ENCODE measurements at regions not wholly inside any gene's neighbourhood (a gene's known extent, or its start where the extent isn't known, plus 50 kb on each side); places are given as distances from the start of the nearest gene placed in this dataset.

DNA sequence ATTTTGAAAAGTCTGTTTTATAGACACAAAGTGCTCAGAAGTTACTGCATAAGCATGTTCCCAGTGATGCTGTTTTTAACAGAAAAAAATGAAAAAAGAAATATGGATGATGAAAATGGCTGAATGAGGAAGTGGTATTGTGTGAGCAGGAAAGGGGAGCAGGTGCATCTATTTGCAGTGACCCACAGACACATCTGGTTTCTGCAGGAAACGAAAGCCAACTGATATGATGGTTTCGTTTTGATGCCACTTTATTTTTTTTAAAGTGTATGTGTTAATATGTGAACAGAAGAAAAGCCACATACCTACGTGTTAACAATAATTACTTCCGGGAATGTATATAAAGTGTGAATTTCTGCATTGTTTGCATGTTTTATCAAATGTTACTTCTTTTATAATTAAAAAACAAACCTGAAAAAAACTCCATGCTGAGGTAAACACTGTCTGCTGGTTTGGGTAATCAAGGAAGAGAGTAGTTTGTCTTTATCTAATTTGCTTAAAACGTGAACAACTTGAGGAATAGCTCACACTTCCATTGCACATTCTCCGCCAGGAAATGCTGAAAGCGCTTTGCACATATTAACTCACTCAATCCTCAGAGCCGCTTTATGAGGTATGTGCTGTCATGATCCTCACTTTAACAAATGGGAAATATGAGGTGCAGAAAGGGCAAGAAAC lies 1335.9 kb downstream of the TBC1D22A start:
- no peak for DNase-seq

DNA sequence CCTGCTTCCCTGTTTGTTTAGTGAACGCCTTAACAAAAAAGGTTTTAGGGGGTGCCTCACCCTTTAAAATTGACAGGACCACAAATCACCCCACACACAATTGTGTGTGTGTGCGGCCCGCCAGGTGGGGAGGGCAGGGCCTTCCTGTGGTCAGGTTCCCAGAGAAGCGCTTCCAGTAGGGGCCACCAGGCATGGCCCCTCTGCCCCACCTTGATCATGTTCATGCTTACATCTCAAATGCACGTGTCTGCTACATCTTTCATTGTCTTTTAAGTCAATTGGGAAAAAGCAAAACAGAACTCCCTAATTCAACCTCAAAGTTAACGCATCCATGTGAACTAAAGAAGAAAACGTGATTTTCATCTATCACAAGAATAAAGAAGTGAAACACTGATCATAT lies 1335.3 kb downstream of the TBC1D22A start:
- no peak for DNase-seq

DNA sequence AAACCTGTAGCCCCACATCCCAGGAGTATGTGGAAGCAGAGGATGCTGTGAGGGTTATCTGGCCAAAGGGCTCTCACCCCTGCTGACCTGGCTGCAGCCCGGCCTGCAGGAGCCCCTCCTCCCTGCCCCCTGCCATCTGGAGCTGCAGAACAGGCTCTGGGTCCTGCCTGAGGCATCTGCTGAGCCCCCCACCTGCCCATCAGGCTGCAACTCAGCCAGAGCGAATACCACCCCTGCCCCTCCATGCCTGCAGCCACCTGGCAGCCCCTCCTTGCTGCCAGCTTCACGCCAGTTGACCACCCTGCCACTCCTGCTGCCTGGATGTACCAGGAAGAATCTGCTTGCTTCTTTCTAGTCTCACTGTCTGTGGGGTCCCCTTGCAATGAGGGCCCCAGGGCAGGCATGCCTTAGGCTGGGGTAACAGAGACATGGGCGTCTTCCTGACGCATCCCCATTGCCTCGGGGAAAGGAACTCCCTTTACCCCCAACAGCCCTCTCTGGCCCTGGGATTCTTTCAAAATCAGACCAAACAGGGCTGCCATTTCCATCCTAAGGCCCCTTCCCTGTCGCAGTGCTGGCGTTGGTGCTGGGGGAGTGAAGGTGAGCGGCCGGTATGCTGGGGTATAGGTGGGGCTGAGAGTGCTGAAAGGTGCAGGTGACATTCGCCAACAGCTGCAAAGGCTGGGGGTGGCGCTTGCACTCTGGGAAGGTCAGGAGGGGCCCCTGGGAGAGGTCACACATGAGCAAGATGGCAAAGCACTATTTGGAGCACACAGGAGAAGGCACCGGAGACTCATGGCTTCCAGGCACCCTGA lies 1334.6 kb downstream of the TBC1D22A start:
- DNase-seq, result no peak

DNA sequence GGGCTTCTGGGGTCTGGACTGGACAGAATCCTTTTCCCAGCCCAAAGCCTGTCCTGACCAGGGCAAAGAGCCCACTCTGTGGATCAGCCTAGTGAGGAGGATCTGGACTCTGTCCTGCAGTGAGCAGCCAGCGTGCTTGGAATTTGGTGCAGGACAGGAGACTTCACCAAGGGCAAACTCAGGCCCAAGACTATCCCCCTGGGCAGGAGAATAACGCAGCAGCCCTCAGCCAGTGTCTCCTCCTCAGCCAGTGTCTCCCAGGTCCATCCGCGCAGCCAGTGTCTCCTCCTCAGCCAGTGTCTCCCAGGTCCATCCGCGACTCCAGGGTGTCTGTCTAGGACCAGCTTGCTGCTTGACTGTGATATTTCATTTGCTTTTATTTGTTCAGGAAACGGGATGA lies 1334.0 kb downstream of the TBC1D22A start:
- no peak for DNase-seq

DNA sequence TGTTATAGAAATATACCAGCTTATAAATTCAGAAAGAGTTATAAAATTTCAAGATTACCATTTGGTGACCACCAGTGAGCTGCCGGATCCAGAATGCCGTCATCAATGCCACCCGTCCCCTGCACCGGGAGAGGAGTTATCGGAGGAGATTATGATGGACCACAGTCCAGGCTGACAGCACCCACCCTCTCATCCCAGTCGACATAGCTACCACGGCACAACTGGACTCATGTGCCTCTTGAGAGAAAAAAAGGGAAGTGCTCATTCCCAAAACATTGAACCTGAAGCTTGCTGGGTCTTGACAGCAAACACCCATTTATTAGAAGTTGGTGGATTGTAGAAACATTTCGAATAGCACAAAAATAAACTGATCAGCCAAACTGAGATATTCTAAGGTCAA lies 1331.5 kb downstream of the TBC1D22A start:
- no peak for DNase-seq

DNA sequence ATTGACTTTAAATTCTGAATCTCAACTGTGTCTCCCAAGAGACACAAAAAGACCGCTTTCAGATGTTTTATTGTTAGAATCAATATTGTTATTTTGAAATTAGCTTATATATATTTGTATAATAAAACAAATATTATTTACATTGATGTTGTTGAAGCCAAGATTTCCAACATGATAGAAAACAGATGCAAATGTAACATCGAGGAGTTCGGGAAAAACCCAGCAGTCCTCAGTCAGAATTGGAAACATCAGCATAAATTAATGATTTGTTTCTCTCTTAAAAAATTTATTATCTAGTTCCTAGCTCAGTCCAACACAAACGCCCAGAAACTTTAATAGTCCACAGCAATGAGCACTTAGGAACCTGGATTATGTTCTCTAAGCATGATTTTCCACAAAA lies 1330.4 kb downstream of the TBC1D22A start:
- no peak for DNase-seq

DNA sequence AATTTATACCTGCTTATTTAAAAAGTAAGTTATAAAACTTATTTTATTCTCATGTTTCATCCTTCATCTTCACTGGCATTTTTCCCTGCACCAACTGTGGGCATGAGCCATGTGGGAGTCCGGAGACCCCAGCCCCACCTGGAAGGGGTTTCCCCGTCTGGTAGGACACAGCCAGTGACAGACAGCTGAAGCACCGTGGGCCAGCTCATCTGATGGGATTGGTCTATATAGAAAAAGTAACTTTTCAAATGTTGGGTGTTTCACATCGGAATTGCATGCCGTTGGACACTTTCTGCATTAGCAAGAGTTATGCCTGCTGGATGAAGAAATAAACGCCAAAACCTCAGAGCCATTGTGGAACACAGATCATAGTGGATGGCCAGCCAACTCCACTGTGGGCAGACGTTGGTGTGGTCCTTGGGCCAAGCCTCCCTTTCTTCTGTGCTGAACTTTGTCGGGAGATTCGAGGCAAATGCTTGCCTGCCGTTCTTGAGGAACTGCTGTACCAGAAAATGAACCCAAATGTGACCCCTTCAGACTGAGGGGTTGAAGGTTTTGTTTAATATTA lies 1329.3 kb downstream of the TBC1D22A start:
- no peak for DNase-seq

DNA sequence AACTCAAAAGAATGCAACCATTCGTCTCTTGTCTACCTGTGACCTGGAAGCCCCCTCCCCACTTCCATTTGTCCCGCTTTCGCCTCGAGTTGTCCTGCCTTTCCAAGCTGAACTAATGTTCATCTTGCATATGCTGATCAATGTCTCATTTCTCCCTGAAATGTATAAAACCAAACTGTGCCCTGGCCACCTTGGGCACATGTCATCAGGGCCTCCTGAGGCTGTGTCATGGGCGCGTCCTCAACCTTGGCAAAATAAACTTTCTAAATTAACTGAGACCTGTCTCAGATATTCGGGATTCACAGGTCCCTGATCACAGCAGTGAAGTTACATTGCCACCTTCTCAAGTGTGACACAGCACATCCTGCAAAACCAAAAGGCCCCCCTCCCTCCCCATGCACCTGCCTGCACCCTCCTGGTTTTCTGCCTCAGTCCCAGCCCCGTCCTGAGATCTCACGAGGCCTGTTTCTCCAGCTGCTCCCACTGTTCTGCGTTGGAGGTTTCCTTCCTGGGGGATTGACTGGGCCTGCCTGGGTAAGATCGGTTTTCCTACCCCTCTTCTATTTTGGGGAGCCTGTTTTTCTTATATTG lies 1328.7 kb downstream of the TBC1D22A start:
- DNase-seq, result no peak

DNA sequence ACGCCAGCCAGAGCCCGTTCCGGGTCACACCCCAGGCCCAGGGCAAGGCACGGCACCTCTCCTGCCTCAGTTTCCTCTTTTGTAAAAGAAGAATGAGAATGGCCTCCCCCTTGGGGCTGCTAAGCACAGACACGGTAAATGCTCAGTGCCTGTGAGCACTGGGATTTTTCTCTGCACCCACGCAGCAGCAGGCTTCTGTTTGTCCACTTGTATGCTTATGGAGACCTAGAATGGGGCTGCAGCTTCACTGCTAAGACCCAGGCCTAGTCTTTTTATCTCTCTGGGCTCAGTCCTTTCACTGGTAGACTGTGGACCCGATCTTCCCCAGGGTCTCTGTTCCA lies 1327.9 kb downstream of the TBC1D22A start:
- no peak for DNase-seq

DNA sequence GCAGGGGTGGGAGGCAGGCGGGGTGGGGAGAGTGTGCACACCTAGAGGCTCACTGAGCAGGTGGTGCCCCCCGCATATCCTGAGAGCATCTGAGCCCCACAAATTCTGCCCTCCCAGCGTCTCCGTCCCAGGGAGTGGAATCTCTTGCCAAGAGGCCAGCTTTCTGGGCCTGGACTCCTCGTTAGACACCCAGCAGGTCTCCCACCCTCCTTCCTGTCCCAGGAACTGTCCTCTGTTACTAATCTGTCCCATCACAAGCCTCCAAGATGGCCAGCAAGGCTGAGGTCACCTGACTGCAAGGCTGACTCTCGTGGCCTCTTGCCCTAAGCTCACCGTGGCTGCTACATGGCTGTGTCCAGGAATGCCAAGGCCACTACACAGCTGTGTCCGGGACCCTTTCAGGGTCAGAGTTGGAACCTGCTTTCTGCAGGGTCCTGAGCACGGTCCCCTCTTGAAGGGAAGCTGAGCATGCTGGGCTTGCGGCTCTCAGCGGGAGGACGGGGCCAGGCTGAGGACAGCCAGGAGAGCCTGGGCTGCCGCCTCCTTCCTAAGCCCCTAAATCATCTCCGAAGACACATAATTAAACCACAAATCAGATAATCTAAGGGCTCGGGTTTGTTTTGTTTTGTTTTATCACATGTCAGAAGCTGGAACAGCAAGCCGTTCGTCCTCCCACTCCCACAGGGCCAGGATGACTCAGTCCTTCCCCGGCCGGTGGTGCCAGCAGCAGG lies 1327.3 kb downstream of the TBC1D22A start:
- DNase-seq, result no peak

DNA sequence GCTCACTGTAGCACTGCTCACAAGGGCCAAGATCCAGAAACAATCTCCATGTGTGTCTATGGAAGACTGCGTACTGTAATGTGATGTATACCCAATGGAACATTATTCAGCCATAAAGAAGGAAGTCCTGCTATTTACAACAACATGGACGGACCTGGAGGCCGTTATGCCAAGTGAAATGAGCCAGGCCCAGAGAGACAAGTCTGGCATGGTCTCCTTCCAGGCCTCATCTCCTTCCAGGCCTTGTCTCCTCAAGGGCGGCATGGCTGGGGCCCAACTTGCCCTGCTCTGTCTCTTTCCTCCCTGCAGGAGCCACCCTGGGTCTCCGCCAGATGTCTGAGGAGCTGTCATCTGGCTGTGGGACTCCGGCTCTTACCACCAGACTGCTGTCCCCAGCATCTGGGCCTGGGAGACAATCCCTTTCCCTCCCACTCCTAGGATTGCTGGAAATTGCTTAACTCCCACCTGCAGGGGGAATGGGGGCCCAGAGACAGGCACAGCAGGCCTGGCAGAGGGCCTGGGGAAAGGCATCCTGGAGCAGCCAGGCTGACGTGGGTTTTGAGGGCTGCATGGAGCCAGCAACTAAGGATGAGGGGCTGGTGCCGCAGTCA lies 1326.6 kb downstream of the TBC1D22A start:
- DNase-seq, result no peak

DNA sequence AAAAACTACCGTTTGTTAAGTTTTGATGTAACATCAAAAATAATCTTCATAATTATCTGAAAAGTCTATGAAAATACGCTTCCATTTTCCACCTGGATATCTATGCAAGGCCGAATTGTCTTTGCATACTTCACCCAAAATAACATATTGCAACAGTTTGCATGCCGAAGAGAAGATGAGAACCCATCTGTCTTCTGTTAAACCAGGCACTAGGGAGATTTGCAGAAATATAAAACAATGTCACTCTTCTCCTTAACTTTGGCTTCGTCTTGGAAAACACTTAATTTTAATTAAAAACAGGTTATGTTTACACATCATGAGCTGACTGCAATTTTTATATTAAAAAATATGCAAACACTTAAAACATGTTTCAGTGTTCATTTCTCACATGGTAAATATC lies 1325.8 kb downstream of the TBC1D22A start:
- no peak for DNase-seq

DNA sequence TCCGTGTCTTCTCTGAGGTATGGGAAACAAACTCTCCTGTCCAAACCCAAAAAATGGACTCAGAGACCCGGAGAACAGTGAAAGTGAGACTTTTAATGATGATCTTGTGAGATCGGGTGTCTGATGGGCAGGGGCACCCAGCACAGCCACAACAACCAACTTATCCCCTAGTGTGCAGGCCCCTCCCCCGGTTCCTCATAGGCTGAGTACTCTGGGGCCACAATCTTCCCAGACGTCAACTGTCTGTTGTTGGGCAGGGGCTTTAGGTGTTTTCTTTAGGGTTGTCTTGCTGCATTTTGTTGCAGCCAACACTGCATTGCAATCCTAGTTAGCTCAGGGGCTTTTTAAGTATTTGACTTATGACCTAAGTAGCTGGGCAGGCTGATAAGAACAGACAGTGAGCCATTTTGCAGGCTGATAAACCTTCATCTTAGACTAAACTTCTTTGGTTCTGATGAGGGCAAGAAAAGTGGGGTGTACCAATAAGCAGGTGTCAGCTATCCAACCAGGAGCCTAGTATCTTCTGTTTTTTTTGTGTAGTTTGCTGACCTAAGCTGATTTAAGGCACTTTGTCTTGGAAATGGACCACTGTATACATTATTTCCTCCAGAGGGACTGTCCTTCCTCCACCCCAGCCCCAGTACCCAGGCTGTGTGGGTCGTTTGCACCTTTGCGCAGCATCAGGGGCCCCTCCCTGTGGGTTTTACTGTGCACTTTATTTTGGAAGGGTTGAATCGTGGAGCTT lies 1323.6 kb downstream of the TBC1D22A start:
- no peak for DNase-seq

DNA sequence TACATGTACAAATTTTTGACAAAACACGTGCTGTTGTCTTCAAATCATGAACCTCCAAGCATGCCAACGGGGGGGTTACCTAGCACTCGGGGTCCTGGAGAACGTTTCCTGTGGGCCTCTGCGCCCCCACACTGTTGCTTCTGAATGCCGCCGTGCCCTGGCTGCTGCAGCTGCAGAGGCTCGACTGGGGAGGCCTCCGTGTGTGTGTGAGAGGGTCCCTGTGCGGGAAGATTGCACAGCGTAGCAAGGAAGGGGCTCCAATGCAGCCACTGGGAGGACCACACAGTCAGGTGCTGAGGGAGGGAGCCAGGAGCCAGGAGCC lies 1322.2 kb downstream of the TBC1D22A start:
- DNase-seq, result no peak

DNA sequence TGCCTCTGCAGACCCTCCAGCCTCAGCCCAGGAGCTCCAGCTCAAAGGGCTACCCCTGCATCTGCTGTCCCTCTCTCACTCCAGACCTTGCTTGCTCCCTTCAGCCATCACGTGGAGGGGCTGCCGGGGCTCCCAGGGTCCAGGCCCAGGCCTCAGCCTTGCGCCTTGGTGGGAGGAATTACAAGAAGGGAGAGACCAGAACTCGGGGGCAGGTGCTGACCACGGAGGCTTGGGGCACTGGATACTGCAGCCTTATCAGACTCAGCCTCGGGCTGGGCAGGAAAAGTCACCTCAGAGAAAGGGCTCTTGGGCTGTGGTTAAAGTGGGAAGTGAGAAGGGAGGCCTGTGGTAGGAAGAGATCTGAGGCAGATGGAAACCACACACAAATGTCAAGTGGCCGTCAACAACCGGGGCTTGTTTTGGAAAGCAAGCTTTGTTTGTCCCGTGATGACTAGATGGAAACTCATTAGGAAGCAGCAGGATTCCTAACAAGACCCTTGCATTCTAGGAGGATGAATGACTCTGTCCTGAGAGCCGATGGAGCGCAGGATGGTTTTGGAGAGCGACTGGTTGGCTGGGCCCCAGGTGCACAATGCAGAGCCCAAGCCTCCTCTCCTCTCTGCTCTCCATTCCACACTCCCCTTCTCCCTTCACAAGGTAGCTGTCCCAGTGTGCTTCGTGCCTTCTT lies 1321.7 kb downstream of the TBC1D22A start:
- no peak for DNase-seq

DNA sequence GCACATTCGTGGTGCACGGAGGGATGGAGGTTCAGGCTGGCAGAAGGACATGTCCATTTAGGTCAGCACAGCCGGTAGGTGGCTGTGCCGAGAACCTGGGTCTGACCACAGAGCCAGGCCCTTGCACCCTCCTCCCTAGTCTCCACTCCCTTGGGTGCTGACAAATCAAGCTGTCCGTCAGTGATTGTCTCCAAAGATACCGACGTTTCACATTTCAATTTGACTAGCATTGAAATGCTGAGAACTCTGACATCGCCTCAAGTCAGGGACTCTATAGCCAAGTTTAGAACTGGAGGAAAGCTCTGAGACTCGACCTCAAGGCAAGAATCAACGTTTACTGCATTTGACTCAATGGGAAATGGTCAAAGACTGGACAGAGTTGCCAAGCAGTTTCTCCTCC lies 1321.1 kb downstream of the TBC1D22A start:
- DNase-seq, result no peak

DNA sequence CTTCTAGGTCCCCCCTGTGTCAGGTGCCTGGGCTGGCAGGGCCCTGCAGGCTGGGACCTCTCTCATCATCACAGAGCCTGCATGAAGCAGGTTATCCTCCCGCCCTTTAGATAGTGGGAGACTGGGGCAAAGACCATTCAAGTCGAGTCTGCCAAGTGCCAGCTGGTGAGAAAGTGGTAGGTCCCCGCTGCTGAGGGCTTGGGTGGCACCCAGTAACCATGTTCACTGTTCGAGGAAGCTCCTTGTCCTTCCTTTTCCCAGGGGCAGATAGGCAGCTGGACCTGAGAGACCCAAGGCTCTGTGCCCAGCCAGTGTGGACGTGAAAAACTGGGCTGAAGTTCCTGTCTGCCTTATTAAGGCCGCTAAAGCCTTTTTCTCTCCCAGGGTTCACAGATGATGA lies 1319.8 kb downstream of the TBC1D22A start:
- no peak for DNase-seq

DNA sequence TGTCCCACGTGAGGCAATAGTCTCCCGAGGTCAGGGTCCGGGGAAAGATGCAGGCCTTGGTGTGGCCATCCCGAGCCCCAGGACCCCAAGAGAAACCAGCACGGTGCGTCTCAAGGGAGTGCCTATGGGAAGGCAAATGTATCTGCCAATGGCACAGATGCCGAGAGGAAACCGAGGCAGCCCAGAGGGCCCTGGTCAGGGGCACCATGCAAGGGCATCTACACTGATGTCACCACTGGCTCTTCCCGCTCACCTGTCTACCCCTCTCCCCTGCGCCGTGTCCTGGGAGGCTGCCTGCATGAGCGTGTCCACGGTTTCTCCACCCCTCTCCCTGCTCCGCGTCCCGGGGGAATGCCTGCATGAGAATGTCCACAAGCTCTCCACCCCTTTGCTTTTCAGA lies 1318.8 kb downstream of the TBC1D22A start:
- no peak for DNase-seq

DNA sequence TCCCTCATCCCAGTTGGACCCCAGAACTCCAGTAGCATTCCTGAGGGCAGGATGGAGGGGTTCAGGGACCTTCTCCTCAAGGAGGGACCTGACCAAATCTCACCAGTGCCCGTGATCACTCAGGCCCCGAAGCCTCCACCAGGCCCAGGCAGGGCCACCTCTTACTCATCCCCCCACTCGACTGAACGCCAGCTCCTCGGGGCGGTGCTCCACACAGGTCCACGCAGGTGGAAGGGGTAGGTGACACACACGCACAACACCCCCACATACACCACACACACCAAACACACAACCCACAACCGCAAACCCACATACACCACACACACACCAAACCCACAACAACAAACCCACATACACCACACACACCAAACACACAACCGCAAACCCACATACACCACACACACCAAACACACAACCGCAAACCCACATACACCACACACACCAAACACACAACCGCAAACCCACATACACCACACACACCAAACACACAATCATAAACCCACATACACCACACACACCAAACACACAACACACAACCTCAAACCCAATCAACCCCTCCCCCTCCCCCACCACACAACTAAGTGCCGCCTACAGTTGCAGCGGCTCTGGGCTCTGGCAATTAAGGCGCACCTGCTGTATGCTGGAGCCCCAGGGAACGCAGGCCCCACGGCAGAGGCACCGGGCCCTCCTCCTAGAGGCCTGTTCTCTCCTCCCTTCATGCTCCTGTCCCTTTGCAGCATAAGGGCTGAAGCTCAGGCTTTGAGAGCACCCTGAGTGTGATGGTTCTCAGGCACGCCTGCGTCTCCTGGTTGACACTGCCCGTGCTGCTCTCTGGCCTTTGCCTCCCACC lies 1318.1 kb downstream of the TBC1D22A start:
- DNase-seq, result no peak

DNA sequence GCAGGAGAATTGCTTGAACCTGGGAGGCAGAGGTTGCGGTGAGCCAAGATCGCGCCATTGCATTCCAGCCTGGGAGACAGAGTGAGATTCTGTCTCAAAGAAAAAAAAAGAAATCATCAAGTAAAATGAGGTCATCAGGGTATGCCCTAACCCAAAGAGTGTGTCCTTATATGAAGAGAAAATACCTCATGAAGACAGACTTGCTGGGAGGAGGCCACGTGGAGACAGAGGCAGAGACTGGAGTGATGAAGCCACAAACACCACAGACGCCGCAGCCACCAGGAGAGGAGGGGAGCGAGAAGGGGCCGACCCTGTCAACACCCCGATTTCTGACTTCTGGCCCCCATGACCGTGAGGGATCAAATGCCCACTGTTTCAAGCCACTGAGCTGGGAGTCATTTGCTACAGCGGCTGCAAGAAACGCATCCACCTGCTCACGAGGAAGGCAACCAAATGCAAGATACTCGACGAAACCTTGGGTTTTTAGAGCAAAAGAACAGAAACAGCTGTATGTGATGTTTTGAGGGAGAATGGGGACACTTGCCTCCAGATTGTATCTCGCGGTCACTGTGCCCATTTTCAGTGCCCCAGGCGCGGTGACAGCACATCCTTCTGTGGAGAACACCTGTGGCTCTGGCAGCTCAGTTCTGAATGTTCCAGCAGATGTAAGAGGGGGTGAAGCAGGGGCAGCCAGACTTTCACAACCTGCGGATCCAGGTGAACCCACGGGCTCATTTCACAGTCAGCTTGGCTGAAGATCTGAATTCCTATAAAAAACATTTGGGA lies 1317.2 kb downstream of the TBC1D22A start:
- DNase-seq, result no peak
